ENCODE measurements at regions not wholly inside any gene's neighbourhood (a gene's known extent, or its start where the extent isn't known, plus 50 kb on each side); places are given as distances from the start of the nearest gene placed in this dataset.

- DNase-seq = no peak
- H3K27me3 ChIP-seq = no peaks in the 10 kb centered on the region
- no peaks in the 10 kb centered on the region for H3K9me3 ChIP-seq
- H3K4me3 ChIP-seq = no peak overlapping the region
- TF ChIP-seq EP300 (IDR thresholded peaks at IDR 0.05) (no peak), POLR2AphosphoS5 (IDR thresholded peaks at IDR 0.05) (no peak), CTCF (IDR thresholded peaks at IDR 0.05) (no peak), POLR2A (IDR thresholded peaks at IDR 0.05) (no peak)
- intact Hi-C loops (cut with DNase I) = no loop called here
- WGBS, 2 donors = 84 to 89% methylated on average over 3 of the region's 3 CpGs
- no peaks in the 10 kb centered on the region for H3K4me1 ChIP-seq
- no peaks in the 10 kb centered on the region for H3K36me3 ChIP-seq
- H3K27ac ChIP-seq = no peak overlapping the region
Measured at GRCh38 chr12:78550831-78551230, 313.7 kb upstream of the SYT1 start.

- H3K4me3 ChIP-seq = no peak overlapping the region
- intact Hi-C loops (cut with DNase I) = no loop called here
- TF ChIP-seq POLR2A (IDR thresholded peaks at IDR 0.05) (no peak), POLR2AphosphoS5 (IDR thresholded peaks at IDR 0.05) (no peak), CTCF (IDR thresholded peaks at IDR 0.05) (no peak), EP300 (IDR thresholded peaks at IDR 0.05) (no peak)
- DNase-seq = no peak
- no peaks in the 10 kb centered on the region for H3K9me3 ChIP-seq
- H3K36me3 ChIP-seq = no peaks in the 10 kb centered on the region
- no peak overlapping the region for H3K27ac ChIP-seq
- no peaks in the 10 kb centered on the region for H3K27me3 ChIP-seq
- H3K4me1 ChIP-seq = no peaks in the 10 kb centered on the region
Measured at GRCh38 chr12:78555802-78556201, 308.8 kb upstream of the SYT1 start.

GRCh38 chr12:78556651-78557050, 307.9 kb upstream of the SYT1 start:
- intact Hi-C loops (cut with DNase I) = no loop called here
- Histone ChIP-seq H3K27me3 (no peaks in the 10 kb centered on the region), H3K4me1 (no peaks in the 10 kb centered on the region), H3K9me3 (no peaks in the 10 kb centered on the region), H3K36me3 (no peaks in the 10 kb centered on the region), H3K4me3 (no peak overlapping the region), H3K27ac (no peak overlapping the region)
- TF ChIP-seq CTCF (IDR thresholded peaks at IDR 0.05) (no peak), EP300 (IDR thresholded peaks at IDR 0.05) (no peak), POLR2A (IDR thresholded peaks at IDR 0.05) (no peak), POLR2AphosphoS5 (IDR thresholded peaks at IDR 0.05) (no peak)
- no peak for DNase-seq
- 91 to 98% methylated on average over 2 of the region's 2 CpGs for WGBS, 2 donors

GRCh38 chr12:78559416-78559815, 305.2 kb upstream of the SYT1 start:
- H3K27ac ChIP-seq = no peak overlapping the region
- no peaks in the 10 kb centered on the region for H3K36me3 ChIP-seq
- no peaks in the 10 kb centered on the region for H3K9me3 ChIP-seq
- TF ChIP-seq POLR2A (IDR thresholded peaks at IDR 0.05) (no peak), POLR2AphosphoS5 (IDR thresholded peaks at IDR 0.05) (no peak), EP300 (IDR thresholded peaks at IDR 0.05) (no peak), CTCF (IDR thresholded peaks at IDR 0.05) (no peak)
- H3K4me3 ChIP-seq = no peak overlapping the region
- H3K4me1 ChIP-seq = no peaks in the 10 kb centered on the region
- H3K27me3 ChIP-seq = no peaks in the 10 kb centered on the region
- 13 to 60% methylated on average over 2 of the region's 2 CpGs for WGBS, 2 donors
- intact Hi-C loops (cut with DNase I) = no loop called here
- DNase-seq = no peak

GRCh38 chr12:78559886-78560285, 304.7 kb upstream of the SYT1 start:
- no peak overlapping the region for H3K4me3 ChIP-seq
- DNase-seq = no peak
- no peak for TF ChIP-seq POLR2A (IDR thresholded peaks at IDR 0.05)

More at GRCh38 chr12:78559886-78560285, 304.7 kb upstream of the SYT1 start:
- intact Hi-C loops (cut with DNase I) = no loop called here
- Histone ChIP-seq H3K4me1 (no peaks in the 10 kb centered on the region), H3K27me3 (no peaks in the 10 kb centered on the region), H3K27ac (no peak overlapping the region), H3K9me3 (no peaks in the 10 kb centered on the region), H3K36me3 (no peaks in the 10 kb centered on the region)
